BJ (cell line): ENCODE measurements at regions not wholly inside any gene's neighbourhood (a gene's known extent, or its start where the extent isn't known, plus 50 kb on each side); places are given as distances from the start of the nearest gene placed in this dataset.
"Not testable (repeated sequence)": the region's sequence is repeated elsewhere in the genome, so short reads cannot be mapped to it uniquely, and the experiment has no call there.

Source experiments
- CTCF ChIA-PET: fragments of 350-600 bp; formaldehyde crosslinking; extraction: SDS; loops from one replicate; lab custom pipeline; 2021; ENCODE audit warnings: antibody characterized with exemption, inconsistent platforms; lab: Yijun Ruan, JAX
- POLR2A ChIA-PET: fragments of 300-600 bp; sonication (Branson Sonifier 250); formaldehyde crosslinking; extraction: SDS; loops from one replicate; lab custom pipeline; 2021; ENCODE audit warnings: antibody characterized with exemption; lab: Charles Lee
- DNase-seq: peaks from one replicate; pipeline ENCODE4 v3.0.0-alpha.2; 2011; ENCODE audit warnings: low read depth
- H3K27me3 ChIP-seq: 2 replicates; pipeline ENCODE4 v1.6.0; 2011; ENCODE audit warnings: low read length; ENCODE audit not compliant: control insufficient read depth, insufficient read depth
- H3K36me3 ChIP-seq: 2 replicates; pipeline ENCODE4 v1.5.1; 2011; ENCODE audit warnings: low read length; ENCODE audit not compliant: control insufficient read depth, insufficient read depth
- H3K4me3 ChIP-seq: 2 replicates; pipeline ENCODE4 v1.5.1; 2011; ENCODE audit warnings: low read depth, mild to moderate bottlenecking, control low read depth, low read length
- CTCF ChIP-seq: IDR thresholded peaks from 2 replicates; pipeline ENCODE4 v1.5.1; 2011; ENCODE audit warnings: low read depth, mild to moderate bottlenecking, control low read depth, inconsistent platforms, low read length, moderate library complexity; ENCODE audit not compliant: insufficient read depth

DNA sequence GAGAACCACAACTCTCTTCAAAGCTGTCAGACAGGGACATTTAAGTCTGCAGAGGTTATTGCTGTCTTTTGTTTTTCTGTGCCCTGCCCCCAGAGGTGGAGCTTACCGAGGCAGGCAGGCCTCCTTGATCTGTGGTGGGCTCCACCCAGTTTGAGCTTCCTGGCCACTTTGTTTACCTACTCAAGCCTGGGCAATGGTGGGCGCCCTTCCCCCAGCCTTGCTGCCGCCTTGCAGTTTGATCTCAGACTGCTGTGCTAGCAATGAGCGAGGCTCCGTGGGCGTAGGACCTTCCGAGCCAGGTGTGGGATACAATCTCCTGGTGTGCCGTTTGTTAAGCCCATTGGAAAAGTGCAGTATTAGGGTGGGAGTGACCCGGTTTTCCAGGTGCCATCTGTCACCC is 822.1 kb downstream of the KCNMA1 start:
- DNase-seq, H3K27me3 ChIP-seq, H3K4me3 ChIP-seq, CTCF ChIA-PET, H3K36me3 ChIP-seq, POLR2A ChIA-PET: not testable (repeated sequence)

- H3K4me3 ChIP-seq: no peak overlapping the region
- H3K36me3 ChIP-seq: no peaks in the 10 kb centered on the region
- CTCF ChIA-PET: no interaction called here
- POLR2A ChIA-PET: no interaction called here
- TF ChIP-seq CTCF: no peak
- DNase-seq: no peak
- no peaks in the 10 kb centered on the region; the same call in 1 of the 2 replicates for H3K27me3 ChIP-seq
Observed at GRCh38 chr10:76811430-76811829, 826.2 kb downstream of the KCNMA1 start.

DNA sequence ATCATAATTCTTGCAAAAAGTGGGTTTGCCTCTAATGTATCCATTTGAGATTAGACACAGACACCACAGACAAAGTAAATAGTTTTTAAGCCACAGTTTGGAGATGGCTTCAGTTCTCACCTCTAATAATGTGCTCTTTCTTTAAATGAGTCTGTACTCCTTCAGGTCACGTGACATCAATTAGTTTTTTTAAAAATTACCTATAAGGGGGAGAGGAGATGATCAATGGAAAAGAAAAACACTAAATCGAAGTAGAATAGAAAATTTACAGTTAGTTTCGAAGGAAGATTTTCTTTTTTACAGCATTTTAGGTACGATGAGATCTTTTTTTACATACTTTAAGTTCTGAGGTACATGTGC is 849.2 kb downstream of the KCNMA1 start:
- TF ChIP-seq CTCF: no peak
- no peak for DNase-seq
- H3K36me3 ChIP-seq: no peaks in the 10 kb centered on the region
- POLR2A ChIA-PET: interaction anchor here (0.7 kb wide), 1 partner anchor 120 kb away, joined by 3 read pairs; no protein-coding TSS in a partner anchor
- H3K27me3 ChIP-seq: peaks cover 2% of the 10 kb centered on the region; the same call in 1 of the 2 replicates
- H3K4me3 ChIP-seq: no peak overlapping the region
- CTCF ChIA-PET: no interaction called here

GRCh38 chr10:76787746-76788451 is 849.7 kb downstream of the KCNMA1 start:
- Histone ChIP-seq H3K4me3 (no peak overlapping the region), H3K27me3 (peaks cover 2% of the 10 kb centered on the region; the same call in 1 of the 2 replicates), H3K36me3 (no peaks in the 10 kb centered on the region)
- no peak for DNase-seq
- TF ChIP-seq CTCF: no peak
- ChIA-PET CTCF (no interaction called here), POLR2A (interaction anchor here (0.7 kb wide), 1 partner anchor 120 kb away, joined by 3 read pairs; no protein-coding TSS in a partner anchor)

- Histone ChIP-seq H3K27me3 (no peaks in the 10 kb centered on the region; the same call in 1 of the 2 replicates), H3K4me3 (no peak overlapping the region), H3K36me3 (no peaks in the 10 kb centered on the region)
- CTCF ChIA-PET: no interaction called here
- no peak for TF ChIP-seq CTCF
- POLR2A ChIA-PET: no interaction called here
- no peak for DNase-seq
Observed at GRCh38 chr10:76786504-76787072, 851.0 kb downstream of the KCNMA1 start.
